ENCODE measurements at regions not wholly inside any gene's neighbourhood (a gene's known extent, or its start where the extent isn't known, plus 50 kb on each side); places are given as distances from the start of the nearest gene placed in this dataset.

GRCh38 chr1:87591492-87591891, 262.8 kb downstream of the LMO4 start:
- no peak for TF ChIP-seq CTCF (IDR thresholded peaks at IDR 0.05; ENCODE audit: insufficient read depth, low read length)
- no peak for TF ChIP-seq POLR2AphosphoS5 (IDR thresholded peaks at IDR 0.05; ENCODE audit: low read depth)
- no peak for TF ChIP-seq REST (IDR thresholded peaks at IDR 0.05; ENCODE audit: insufficient replicate concordance, low read depth)
- no peak for TF ChIP-seq GABPA (IDR thresholded peaks at IDR 0.05; ENCODE audit: low read depth)
- no peak for TF ChIP-seq SPI1 (IDR thresholded peaks at IDR 0.05; ENCODE audit: borderline replicate concordance, low read depth)

All from HL-60 (cell line).